Endothelial cell of umbilical vein (primary cell): ENCODE measurements at regions not wholly inside any gene's neighbourhood (a gene's known extent, or its start where the extent isn't known, plus 50 kb on each side); places are given as distances from the start of the nearest gene placed in this dataset.

Experiments
- CTCF ChIP-seq, 2 donors: IDR thresholded peaks; 1 replicate in 1 of 2; 2 replicates in 1 of 2; pipeline ENCODE4 v1.5.1; 2011; ENCODE audit warnings: low read length in 2 of 2, mild to moderate bottlenecking in 2 of 2, moderate library complexity in 2 of 2, control low read depth in 1 of 2, inconsistent platforms in 1 of 2, low read depth in 1 of 2; ENCODE audit not compliant: insufficient read depth in 1 of 2; ENCODE audit errors: extremely low read depth in 1 of 2
- EZH2 ChIP-seq: IDR thresholded peaks from 2 replicates; pipeline ENCODE4 v1.6.1; 2012; ENCODE audit warnings: borderline replicate concordance, low read depth, mild to moderate bottlenecking, moderate library complexity, low read length, inconsistent platforms; ENCODE audit not compliant: severe bottlenecking
- JUN ChIP-seq: IDR thresholded peaks from 2 replicates; pipeline ENCODE4 v1.6.1; 2011; ENCODE audit warnings: borderline replicate concordance, low read depth; ENCODE audit not compliant: insufficient read length, insufficient read depth
- POLR2A ChIP-seq: IDR thresholded peaks from 2 replicates; pipeline ENCODE4 v1.6.1; 2012; ENCODE audit warnings: low read depth, mild to moderate bottlenecking, control low read depth, low read length
- POLR2AphosphoS5 ChIP-seq: IDR thresholded peaks from 2 replicates; pipeline ENCODE4 v1.6.1; 2012; ENCODE audit warnings: low read depth, mild to moderate bottlenecking, control low read depth, low read length, moderate library complexity; ENCODE audit not compliant: insufficient read depth

DNA sequence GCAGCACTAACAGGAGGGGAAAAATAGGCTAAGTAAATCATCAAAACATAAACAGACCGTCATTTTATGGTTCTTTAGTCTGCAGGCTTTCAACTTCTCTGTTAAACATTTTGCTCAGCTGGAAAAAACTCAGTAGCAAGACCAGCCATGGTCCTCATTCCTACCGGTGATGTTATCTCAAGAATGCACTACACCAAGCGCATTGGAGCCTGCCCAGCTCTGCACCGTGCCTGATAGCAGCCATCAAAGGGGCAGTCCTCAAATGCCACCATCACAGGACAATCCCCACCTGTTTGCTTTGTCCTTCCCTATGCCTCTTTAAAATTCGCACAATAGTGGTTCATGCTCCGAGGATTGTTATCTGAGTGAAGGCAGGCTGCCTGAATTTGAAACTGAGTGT lies 181.5 kb upstream of the MON1B start:
- TF ChIP-seq CTCF (IDR thresholded peaks at IDR 0.05; ENCODE audit: extremely low read depth in 1 of 2, insufficient read depth in 1 of 2, low read depth in 1 of 2, low read length in 2 of 2) (no peak), JUN (no peak), POLR2AphosphoS5 (no peak), POLR2A (no peak), EZH2 (no peak)
